Neuronal stem cell (in vitro differentiated cells): ENCODE measurements at regions not wholly inside any gene's neighbourhood (a gene's known extent, or its start where the extent isn't known, plus 50 kb on each side); places are given as distances from the start of the nearest gene placed in this dataset.

Experiments used
- DNase-seq: peaks from one replicate; pipeline ENCODE4 v3.0.0-alpha.2; 2013; ENCODE audit warnings: low spot score
- H2AFZ ChIP-seq: one replicate; pipeline ENCODE4 v1.6.1; 2013; ENCODE audit warnings: mild to moderate bottlenecking, low read length, inconsistent platforms
- H2AK5ac ChIP-seq: 2 replicates; pipeline ENCODE4 v1.6.1; 2013; ENCODE audit warnings: low read depth, mild to moderate bottlenecking, inconsistent platforms, low read length, moderate library complexity, mixed read lengths
- H2BK120ac ChIP-seq: 2 replicates; pipeline ENCODE4 v1.6.1; 2013; ENCODE audit warnings: low read depth, mild to moderate bottlenecking, inconsistent platforms, low read length, moderate library complexity, mixed read lengths
- H2BK12ac ChIP-seq: one replicate; pipeline ENCODE4 v1.6.1; 2013; ENCODE audit warnings: low read length, inconsistent platforms
- H2BK15ac ChIP-seq: 2 replicates; pipeline ENCODE4 v1.6.1; 2013; ENCODE audit warnings: mild to moderate bottlenecking, low read length, inconsistent platforms, mixed read lengths
- H2BK5ac ChIP-seq: one replicate; pipeline ENCODE4 v1.6.1; 2013; ENCODE audit warnings: inconsistent platforms, mild to moderate bottlenecking, low read length, moderate library complexity
- H3K14ac ChIP-seq: one replicate; pipeline ENCODE4 v1.6.1; 2013; ENCODE audit warnings: low read length, inconsistent platforms
- H3K18ac ChIP-seq: 2 replicates; pipeline ENCODE4 v1.6.1; 2013; ENCODE audit warnings: low read length, inconsistent platforms
- H3K23ac ChIP-seq: 2 replicates; pipeline ENCODE4 v1.6.1; 2013; ENCODE audit warnings: low read depth, mild to moderate bottlenecking, mixed read lengths, low read length, inconsistent platforms; ENCODE audit not compliant: poor library complexity
- H3K27ac ChIP-seq: replicated peaks from 3 replicates; pipeline ENCODE4 v1.5.1; 2013; ENCODE audit warnings: low read length, inconsistent platforms
- H3K27me3 ChIP-seq, 3 experiments: 2 replicates each; pipeline ENCODE4 v1.6.1; 2013; ENCODE audit warnings: low read length in 3 of 3, mild to moderate bottlenecking in 2 of 3, inconsistent platforms in 1 of 3, low read depth in 1 of 3, mixed read lengths in 1 of 3, moderate library complexity in 1 of 3; ENCODE audit not compliant: control insufficient read depth in 3 of 3, insufficient read depth in 3 of 3
- H3K36me3 ChIP-seq, 2 donors: replicated peaks in 1 of 2; 2 replicates each; pipeline ENCODE4 v1.6.1; 2013; ENCODE audit warnings: low read length in 2 of 2; ENCODE audit not compliant: control insufficient read depth in 2 of 2, insufficient read depth in 2 of 2
- H3K4ac ChIP-seq: 2 replicates; pipeline ENCODE4 v1.6.1; 2013; ENCODE audit warnings: inconsistent platforms, mild to moderate bottlenecking, low read length, moderate library complexity
- H3K4me1 ChIP-seq, 2 donors: 1 replicate in 1 of 2; 2 replicates in 1 of 2; pipeline ENCODE4 v1.6.1; 2013; ENCODE audit warnings: low read length in 2 of 2, low read depth in 1 of 2; ENCODE audit not compliant: control insufficient read depth in 2 of 2, insufficient read depth in 1 of 2
- H3K4me2 ChIP-seq: one replicate; pipeline ENCODE4 v1.6.1; 2013; ENCODE audit warnings: mild to moderate bottlenecking, low read length, inconsistent platforms; ENCODE audit not compliant: insufficient read depth, poor library complexity, severe bottlenecking
- H3K4me3 ChIP-seq, 2 donors: 2 replicates each; pipeline ENCODE4 v1.5.1; 2013; ENCODE audit warnings: low read length in 2 of 2, mild to moderate bottlenecking in 2 of 2, inconsistent platforms in 1 of 2, moderate library complexity in 1 of 2
- H3K79me1 ChIP-seq: one replicate; pipeline ENCODE4 v1.6.1; 2013; ENCODE audit warnings: low read depth, mild to moderate bottlenecking, inconsistent platforms, low read length, moderate library complexity
- H3K9ac ChIP-seq: one replicate; pipeline ENCODE4 v1.6.1; 2013; ENCODE audit warnings: mild to moderate bottlenecking, low read depth, low read length, inconsistent platforms; ENCODE audit not compliant: poor library complexity
- H3K9me3 ChIP-seq, 2 donors: replicated peaks in 1 of 2; 2 replicates each; pipeline versions ENCODE3 to v1.6.1; 2013; ENCODE audit warnings: low read length in 2 of 2, mild to moderate bottlenecking in 2 of 2, inconsistent platforms in 1 of 2, low read depth in 1 of 2, mixed read lengths in 1 of 2, moderate library complexity in 1 of 2; ENCODE audit not compliant: control insufficient read depth in 2 of 2, insufficient read depth in 1 of 2
- H4K8ac ChIP-seq: one replicate; pipeline ENCODE4 v1.6.1; 2013; ENCODE audit warnings: low read depth, mild to moderate bottlenecking, inconsistent platforms, low read length, moderate library complexity
- H4K91ac ChIP-seq: one replicate; pipeline ENCODE4 v1.6.1; 2013; ENCODE audit warnings: low read length, low read depth, mild to moderate bottlenecking, inconsistent platforms; ENCODE audit not compliant: poor library complexity
- WGBS, 2 donors: extraction: QIAGEN DNeasy Blood & Tissue Kit; methylation state at CpG; one replicate each; pipeline ENCODE4 v1.1.7; 2013; ENCODE audit warnings: missing lambda C conversion rate in 2 of 2, mixed read lengths in 1 of 2; ENCODE audit not compliant: insufficient read length in 2 of 2, insufficient replicate concordance in 1 of 2; ENCODE audit errors: extremely low coverage in 2 of 2; 5-methylcytosine and 5-hydroxymethylcytosine counted together

DNA sequence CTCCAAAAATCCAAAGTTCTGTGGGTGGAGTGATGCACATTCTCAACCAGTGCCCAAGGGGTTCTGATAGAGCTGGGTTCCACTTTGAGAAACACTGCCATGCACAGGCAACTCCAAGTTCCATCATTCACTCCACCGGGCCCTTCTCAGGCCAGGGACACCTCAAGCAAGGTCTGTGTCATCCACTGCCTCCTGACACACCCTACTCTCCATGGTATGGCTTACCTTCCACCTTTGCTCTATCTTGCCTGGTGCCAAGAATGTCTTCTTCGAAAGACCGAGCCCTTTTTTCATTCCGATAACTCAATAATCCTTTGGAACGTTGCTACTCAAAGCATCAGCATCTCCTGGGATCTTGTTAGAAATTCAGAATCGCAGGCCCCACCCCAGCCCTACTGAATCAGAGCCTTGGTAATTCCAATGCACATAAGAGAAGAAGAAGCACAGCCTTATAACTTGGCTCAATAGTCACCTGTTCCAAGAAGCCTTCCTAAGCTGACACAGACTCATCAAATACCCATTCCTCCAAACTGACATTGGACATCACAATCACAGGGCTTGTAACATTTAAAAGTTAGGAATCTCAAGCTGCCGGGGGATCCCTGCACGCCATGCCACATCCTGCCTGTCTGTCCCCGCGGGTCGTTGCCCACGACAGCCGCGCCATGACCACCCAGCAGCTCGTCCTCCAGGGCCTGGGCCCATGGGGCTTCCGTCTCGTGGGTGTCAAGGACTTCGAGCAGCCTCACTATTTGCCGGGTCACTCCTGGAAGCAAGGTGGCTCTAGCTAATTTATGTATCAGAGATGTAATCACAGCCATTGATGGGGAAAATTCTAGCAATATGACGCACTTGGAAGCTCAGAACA, 66.4 kb downstream of the VCPKMT start:
- Histone ChIP-seq H2BK120ac (no peak overlapping the region), H3K36me3 (no peaks in the 10 kb centered on the region), H3K79me1 (no peaks in the 10 kb centered on the region), H3K4me3 (no peak overlapping the region), H3K27me3 (no peaks in the 10 kb centered on the region), H2AK5ac (no peak overlapping the region), H3K9ac (no peak overlapping the region), H3K9me3 (no peaks in the 10 kb centered on the region), H3K4me1 (no peaks in the 10 kb centered on the region), H3K23ac (no peak overlapping the region), H3K4ac (no peak overlapping the region), H3K27ac (no peak overlapping the region), H4K8ac (no peak overlapping the region), H3K14ac (no peak overlapping the region), H2BK5ac (no peak overlapping the region), H2BK15ac (no peak overlapping the region), H4K91ac (no peak overlapping the region), H2AFZ (no peak overlapping the region), H3K4me2 (no peak overlapping the region), H3K18ac (no peak overlapping the region), H2BK12ac (no peak overlapping the region)
- DNase-seq, result no peak
- WGBS, 2 donors, result no CpG with 5 or more reads among the region's 20 CpGs

- Histone ChIP-seq H2BK12ac (no peak overlapping the region), H3K27ac (no peak overlapping the region), H2AFZ (no peak overlapping the region), H3K4me2 (no peak overlapping the region), H3K4ac (no peak overlapping the region), H3K36me3 (no peaks in the 10 kb centered on the region), H2BK15ac (no peak overlapping the region), H3K18ac (no peak overlapping the region), H3K9me3 (no peaks in the 10 kb centered on the region), H2AK5ac (no peak overlapping the region), H3K4me3 (no peak overlapping the region), H4K8ac (no peak overlapping the region), H2BK120ac (no peak overlapping the region), H3K27me3 (no peaks in the 10 kb centered on the region), H3K4me1 (no peaks in the 10 kb centered on the region), H2BK5ac (no peak overlapping the region), H3K23ac (no peak overlapping the region), H4K91ac (no peak overlapping the region), H3K14ac (no peak overlapping the region), H3K79me1 (no peaks in the 10 kb centered on the region), H3K9ac (no peak overlapping the region)
- no CpG with 5 or more reads among the region's 12 CpGs for WGBS, 2 donors
- no peak for DNase-seq
Measured at GRCh38 chr14:50051106-50051505, 65.3 kb downstream of the VCPKMT start.

GRCh38 chr14:50051706-50052105, 64.7 kb downstream of the VCPKMT start:
- no peak overlapping the region for H4K8ac ChIP-seq
- H3K23ac ChIP-seq, result no peak overlapping the region
- no peak overlapping the region for H3K4me3 ChIP-seq
- no peak overlapping the region for H3K18ac ChIP-seq
- no peak overlapping the region for H2BK120ac ChIP-seq
- H2AK5ac ChIP-seq, result no peak overlapping the region
- DNase-seq, result no peak
- no peak overlapping the region for H3K27ac ChIP-seq
- no peak overlapping the region for H3K14ac ChIP-seq
- no peak overlapping the region for H2BK12ac ChIP-seq
- no peak overlapping the region for H2BK15ac ChIP-seq
- H3K4ac ChIP-seq, result no peak overlapping the region
- no peak overlapping the region for H3K4me2 ChIP-seq
- no CpG with 5 or more reads among the region's 5 CpGs for WGBS, 2 donors
- H3K9ac ChIP-seq, result no peak overlapping the region
- H3K27me3 ChIP-seq, result no peaks in the 10 kb centered on the region
- H4K91ac ChIP-seq, result no peak overlapping the region
- H2AFZ ChIP-seq, result no peak overlapping the region
- H3K4me1 ChIP-seq, result no peaks in the 10 kb centered on the region
- no peaks in the 10 kb centered on the region for H3K36me3 ChIP-seq
- no peaks in the 10 kb centered on the region for H3K9me3 ChIP-seq
- no peak overlapping the region for H2BK5ac ChIP-seq
- H3K79me1 ChIP-seq, result no peaks in the 10 kb centered on the region

DNA sequence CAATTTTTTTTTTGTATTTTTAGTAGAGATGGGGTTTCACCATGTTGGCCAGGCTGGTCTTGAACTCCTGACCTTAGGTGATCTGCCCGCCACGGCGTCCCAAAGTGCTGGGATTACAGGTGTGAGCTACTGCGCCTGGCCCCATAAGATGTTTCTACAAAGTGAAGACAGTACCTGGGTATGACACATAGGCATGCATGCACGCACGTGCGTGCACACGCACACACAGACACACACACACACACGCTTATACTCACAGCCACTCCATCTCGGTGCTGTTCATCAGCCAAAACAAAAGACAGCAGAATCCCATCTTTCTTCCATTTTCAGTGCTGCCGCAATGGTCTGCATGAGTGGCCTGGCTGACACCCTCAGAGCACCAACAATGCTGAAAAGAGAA, 63.9 kb downstream of the VCPKMT start:
- H2AFZ ChIP-seq, result no peak overlapping the region
- H3K18ac ChIP-seq, result no peak overlapping the region
- no peak overlapping the region for H3K23ac ChIP-seq
- no peaks in the 10 kb centered on the region for H3K4me1 ChIP-seq
- no peak overlapping the region for H3K4me2 ChIP-seq
- H3K9ac ChIP-seq, result peak overlapping the region; percentile 14
- H3K14ac ChIP-seq, result no peak overlapping the region
- H2AK5ac ChIP-seq, result no peak overlapping the region
- WGBS, 2 donors, result no CpG with 5 or more reads among the region's 11 CpGs
- H3K79me1 ChIP-seq, result no peaks in the 10 kb centered on the region
- no peak overlapping the region for H3K27ac ChIP-seq
- no peaks in the 10 kb centered on the region for H3K36me3 ChIP-seq
- H2BK5ac ChIP-seq, result no peak overlapping the region
- H2BK120ac ChIP-seq, result no peak overlapping the region
- no peak overlapping the region for H3K4ac ChIP-seq
- no peak overlapping the region for H4K91ac ChIP-seq
- no peaks in the 10 kb centered on the region for H3K27me3 ChIP-seq
- DNase-seq, result no peak
- no peak overlapping the region for H2BK15ac ChIP-seq
- no peaks in the 10 kb centered on the region for H3K9me3 ChIP-seq
- no peak overlapping the region for H3K4me3 ChIP-seq
- H4K8ac ChIP-seq, result no peak overlapping the region
- H2BK12ac ChIP-seq, result no peak overlapping the region
